ENCODE measurements at regions not wholly inside any gene's neighbourhood (a gene's known extent, or its start where the extent isn't known, plus 50 kb on each side); places are given as distances from the start of the nearest gene placed in this dataset.

DNA sequence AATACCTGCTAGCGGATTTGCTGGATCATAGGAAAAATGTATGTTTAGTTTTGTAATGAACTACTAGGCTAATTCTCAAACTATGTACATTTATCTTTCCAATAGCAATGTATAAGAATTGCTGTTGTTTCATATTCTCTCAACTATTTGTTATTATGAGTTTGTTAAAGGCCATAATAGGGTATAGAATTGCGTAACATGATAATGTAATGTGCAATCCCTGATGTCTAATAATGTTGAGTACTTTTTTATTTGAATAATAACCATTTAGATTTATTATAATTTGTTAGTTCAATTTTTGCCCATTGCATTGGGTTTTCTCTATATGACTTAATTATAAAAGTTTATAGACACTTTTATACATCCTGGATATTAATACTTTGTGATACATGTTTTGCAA, 801.6 kb downstream of the LUZP2 start (continued):
- TF ChIP-seq, protein P1, sequence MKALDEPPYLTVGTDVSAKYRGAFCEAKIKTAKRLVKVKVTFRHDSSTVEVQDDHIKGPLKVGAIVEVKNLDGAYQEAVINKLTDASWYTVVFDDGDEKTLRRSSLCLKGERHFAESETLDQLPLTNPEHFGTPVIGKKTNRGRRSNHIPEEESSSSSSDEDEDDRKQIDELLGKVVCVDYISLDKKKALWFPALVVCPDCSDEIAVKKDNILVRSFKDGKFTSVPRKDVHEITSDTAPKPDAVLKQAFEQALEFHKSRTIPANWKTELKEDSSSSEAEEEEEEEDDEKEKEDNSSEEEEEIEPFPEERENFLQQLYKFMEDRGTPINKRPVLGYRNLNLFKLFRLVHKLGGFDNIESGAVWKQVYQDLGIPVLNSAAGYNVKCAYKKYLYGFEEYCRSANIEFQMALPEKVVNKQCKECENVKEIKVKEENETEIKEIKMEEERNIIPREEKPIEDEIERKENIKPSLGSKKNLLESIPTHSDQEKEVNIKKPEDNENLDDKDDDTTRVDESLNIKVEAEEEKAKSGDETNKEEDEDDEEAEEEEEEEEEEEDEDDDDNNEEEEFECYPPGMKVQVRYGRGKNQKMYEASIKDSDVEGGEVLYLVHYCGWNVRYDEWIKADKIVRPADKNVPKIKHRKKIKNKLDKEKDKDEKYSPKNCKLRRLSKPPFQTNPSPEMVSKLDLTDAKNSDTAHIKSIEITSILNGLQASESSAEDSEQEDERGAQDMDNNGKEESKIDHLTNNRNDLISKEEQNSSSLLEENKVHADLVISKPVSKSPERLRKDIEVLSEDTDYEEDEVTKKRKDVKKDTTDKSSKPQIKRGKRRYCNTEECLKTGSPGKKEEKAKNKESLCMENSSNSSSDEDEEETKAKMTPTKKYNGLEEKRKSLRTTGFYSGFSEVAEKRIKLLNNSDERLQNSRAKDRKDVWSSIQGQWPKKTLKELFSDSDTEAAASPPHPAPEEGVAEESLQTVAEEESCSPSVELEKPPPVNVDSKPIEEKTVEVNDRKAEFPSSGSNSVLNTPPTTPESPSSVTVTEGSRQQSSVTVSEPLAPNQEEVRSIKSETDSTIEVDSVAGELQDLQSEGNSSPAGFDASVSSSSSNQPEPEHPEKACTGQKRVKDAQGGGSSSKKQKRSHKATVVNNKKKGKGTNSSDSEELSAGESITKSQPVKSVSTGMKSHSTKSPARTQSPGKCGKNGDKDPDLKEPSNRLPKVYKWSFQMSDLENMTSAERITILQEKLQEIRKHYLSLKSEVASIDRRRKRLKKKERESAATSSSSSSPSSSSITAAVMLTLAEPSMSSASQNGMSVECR (CRISPR knock-in tag; IDR thresholded peaks at IDR 0.05; ENCODE audit: borderline replicate concordance): no peak
- TF ChIP-seq PRRX2 (CRISPR knock-in tag; IDR thresholded peaks at IDR 0.05): no peak
- no peak for TF ChIP-seq ZNF138 (CRISPR knock-in tag; conservative IDR thresholded peaks at IDR 0.05)
- TF ChIP-seq, protein P2, sequence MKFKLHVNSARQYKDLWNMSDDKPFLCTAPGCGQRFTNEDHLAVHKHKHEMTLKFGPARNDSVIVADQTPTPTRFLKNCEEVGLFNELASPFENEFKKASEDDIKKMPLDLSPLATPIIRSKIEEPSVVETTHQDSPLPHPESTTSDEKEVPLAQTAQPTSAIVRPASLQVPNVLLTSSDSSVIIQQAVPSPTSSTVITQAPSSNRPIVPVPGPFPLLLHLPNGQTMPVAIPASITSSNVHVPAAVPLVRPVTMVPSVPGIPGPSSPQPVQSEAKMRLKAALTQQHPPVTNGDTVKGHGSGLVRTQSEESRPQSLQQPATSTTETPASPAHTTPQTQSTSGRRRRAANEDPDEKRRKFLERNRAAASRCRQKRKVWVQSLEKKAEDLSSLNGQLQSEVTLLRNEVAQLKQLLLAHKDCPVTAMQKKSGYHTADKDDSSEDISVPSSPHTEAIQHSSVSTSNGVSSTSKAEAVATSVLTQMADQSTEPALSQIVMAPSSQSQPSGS (CRISPR knock-in tag; IDR thresholded peaks at IDR 0.05; ENCODE audit: borderline replicate concordance, low read depth): no peak
- TF ChIP-seq ZNF121 (CRISPR knock-in tag; IDR thresholded peaks at IDR 0.05): no peak
- TF ChIP-seq, protein P3, sequence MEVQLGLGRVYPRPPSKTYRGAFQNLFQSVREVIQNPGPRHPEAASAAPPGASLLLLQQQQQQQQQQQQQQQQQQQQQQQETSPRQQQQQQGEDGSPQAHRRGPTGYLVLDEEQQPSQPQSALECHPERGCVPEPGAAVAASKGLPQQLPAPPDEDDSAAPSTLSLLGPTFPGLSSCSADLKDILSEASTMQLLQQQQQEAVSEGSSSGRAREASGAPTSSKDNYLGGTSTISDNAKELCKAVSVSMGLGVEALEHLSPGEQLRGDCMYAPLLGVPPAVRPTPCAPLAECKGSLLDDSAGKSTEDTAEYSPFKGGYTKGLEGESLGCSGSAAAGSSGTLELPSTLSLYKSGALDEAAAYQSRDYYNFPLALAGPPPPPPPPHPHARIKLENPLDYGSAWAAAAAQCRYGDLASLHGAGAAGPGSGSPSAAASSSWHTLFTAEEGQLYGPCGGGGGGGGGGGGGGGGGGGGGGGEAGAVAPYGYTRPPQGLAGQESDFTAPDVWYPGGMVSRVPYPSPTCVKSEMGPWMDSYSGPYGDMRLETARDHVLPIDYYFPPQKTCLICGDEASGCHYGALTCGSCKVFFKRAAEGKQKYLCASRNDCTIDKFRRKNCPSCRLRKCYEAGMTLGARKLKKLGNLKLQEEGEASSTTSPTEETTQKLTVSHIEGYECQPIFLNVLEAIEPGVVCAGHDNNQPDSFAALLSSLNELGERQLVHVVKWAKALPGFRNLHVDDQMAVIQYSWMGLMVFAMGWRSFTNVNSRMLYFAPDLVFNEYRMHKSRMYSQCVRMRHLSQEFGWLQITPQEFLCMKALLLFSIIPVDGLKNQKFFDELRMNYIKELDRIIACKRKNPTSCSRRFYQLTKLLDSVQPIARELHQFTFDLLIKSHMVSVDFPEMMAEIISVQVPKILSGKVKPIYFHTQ (CRISPR knock-in tag; IDR thresholded peaks at IDR 0.05): no peak

DNA sequence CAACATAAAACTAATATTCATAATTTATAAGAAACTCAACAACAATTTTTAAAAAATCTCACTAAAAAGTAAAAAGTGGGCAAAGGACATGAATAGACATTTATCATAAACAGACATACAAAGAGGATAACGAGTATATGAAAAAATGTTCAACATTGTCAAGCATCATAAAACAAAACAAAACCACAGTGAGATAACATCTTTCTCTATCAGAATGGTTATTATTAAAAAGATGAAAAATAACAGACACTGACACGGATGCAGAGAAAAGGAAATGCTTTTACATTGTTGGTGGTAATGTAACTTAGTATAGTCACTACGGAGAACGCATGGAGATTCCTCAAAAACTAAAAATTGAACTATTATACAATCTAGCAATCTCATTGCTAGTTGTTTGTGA, 813.0 kb downstream of the LUZP2 start:
- H3K27me3 Mint-ChIP-seq (ENCODE audit: low read depth): no peaks in the 10 kb centered on the region
- H3K4me3 Mint-ChIP-seq: no peak overlapping the region
- H3K36me3 Mint-ChIP-seq: 0 out of 2 replicates have a peak, but pooled peaks cover 3% of the 10 kb centered on the region
- H3K4me1 Mint-ChIP-seq: no peaks in the 10 kb centered on the region
- ATAC-seq (no peak), DNase-seq (ENCODE audit: low spot score) (no peak)
- ChIA-PET CTCF (no interaction called here), POLR2A (no interaction called here)
- H3K27ac Mint-ChIP-seq: no peak overlapping the region
- TF ChIP-seq TEAD1 (CRISPR knock-in tag; IDR thresholded peaks at IDR 0.05): no peak
- TF ChIP-seq, protein P4, sequence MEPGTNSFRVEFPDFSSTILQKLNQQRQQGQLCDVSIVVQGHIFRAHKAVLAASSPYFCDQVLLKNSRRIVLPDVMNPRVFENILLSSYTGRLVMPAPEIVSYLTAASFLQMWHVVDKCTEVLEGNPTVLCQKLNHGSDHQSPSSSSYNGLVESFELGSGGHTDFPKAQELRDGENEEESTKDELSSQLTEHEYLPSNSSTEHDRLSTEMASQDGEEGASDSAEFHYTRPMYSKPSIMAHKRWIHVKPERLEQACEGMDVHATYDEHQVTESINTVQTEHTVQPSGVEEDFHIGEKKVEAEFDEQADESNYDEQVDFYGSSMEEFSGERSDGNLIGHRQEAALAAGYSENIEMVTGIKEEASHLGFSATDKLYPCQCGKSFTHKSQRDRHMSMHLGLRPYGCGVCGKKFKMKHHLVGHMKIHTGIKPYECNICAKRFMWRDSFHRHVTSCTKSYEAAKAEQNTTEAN (CRISPR knock-in tag; IDR thresholded peaks at IDR 0.05): no peak
- TF ChIP-seq FOXK1 (CRISPR knock-in tag; IDR thresholded peaks at IDR 0.05): no peak
- no peak for TF ChIP-seq NR1H2 (CRISPR knock-in tag; IDR thresholded peaks at IDR 0.05)
- TF ChIP-seq, protein P5, sequence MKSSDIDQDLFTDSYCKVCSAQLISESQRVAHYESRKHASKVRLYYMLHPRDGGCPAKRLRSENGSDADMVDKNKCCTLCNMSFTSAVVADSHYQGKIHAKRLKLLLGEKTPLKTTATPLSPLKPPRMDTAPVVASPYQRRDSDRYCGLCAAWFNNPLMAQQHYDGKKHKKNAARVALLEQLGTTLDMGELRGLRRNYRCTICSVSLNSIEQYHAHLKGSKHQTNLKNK (CRISPR knock-in tag; IDR thresholded peaks at IDR 0.05): no peak
- TF ChIP-seq GABPB1 (CRISPR knock-in tag; IDR thresholded peaks at IDR 0.05): no peak
- TF ChIP-seq, protein P6, sequence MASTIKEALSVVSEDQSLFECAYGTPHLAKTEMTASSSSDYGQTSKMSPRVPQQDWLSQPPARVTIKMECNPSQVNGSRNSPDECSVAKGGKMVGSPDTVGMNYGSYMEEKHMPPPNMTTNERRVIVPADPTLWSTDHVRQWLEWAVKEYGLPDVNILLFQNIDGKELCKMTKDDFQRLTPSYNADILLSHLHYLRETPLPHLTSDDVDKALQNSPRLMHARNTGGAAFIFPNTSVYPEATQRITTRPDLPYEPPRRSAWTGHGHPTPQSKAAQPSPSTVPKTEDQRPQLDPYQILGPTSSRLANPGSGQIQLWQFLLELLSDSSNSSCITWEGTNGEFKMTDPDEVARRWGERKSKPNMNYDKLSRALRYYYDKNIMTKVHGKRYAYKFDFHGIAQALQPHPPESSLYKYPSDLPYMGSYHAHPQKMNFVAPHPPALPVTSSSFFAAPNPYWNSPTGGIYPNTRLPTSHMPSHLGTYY (CRISPR knock-in tag; IDR thresholded peaks at IDR 0.05): no peak
- TF ChIP-seq ATF1 (CRISPR knock-in tag; IDR thresholded peaks at IDR 0.05): no peak
- TF ChIP-seq ZNF138 (CRISPR knock-in tag; conservative IDR thresholded peaks at IDR 0.05): no peak
- no peak for TF ChIP-seq ELF4 (CRISPR knock-in tag; IDR thresholded peaks at IDR 0.05; ENCODE audit: low read depth)
- TF ChIP-seq, protein P7, sequence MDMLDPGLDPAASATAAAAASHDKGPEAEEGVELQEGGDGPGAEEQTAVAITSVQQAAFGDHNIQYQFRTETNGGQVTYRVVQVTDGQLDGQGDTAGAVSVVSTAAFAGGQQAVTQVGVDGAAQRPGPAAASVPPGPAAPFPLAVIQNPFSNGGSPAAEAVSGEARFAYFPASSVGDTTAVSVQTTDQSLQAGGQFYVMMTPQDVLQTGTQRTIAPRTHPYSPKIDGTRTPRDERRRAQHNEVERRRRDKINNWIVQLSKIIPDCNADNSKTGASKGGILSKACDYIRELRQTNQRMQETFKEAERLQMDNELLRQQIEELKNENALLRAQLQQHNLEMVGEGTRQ (CRISPR knock-in tag; IDR thresholded peaks at IDR 0.05): no peak
- TF ChIP-seq ZNF423 (CRISPR knock-in tag; IDR thresholded peaks at IDR 0.05): no peak
- TF ChIP-seq, protein P1 (CRISPR knock-in tag; IDR thresholded peaks at IDR 0.05; ENCODE audit: borderline replicate concordance): no peak
- no peak for TF ChIP-seq MYBL2 (CRISPR knock-in tag; IDR thresholded peaks at IDR 0.05)
- no peak for TF ChIP-seq KAT7 (CRISPR knock-in tag; IDR thresholded peaks at IDR 0.05; ENCODE audit: borderline replicate concordance)
- TF ChIP-seq NR2C2 (CRISPR knock-in tag; IDR thresholded peaks at IDR 0.05): no peak
- H3K9me3 Mint-ChIP-seq: peaks cover 24% of the 10 kb centered on the region
